Smooth muscle cell (in vitro differentiated cells): ENCODE measurements at regions not wholly inside any gene's neighbourhood (a gene's known extent, or its start where the extent isn't known, plus 50 kb on each side); places are given as distances from the start of the nearest gene placed in this dataset.

Experiments used
- DNase-seq: peaks from one replicate; lab custom pipeline; 2025; ENCODE audit not compliant: unreplicated experiment; lab: John Stamatoyannopoulos, UW
- H2AFZ ChIP-seq: fragments of 200-600 bp; sonication (generic); 2 replicates; pipeline ENCODE4 v1.6.0; 2016; ENCODE audit warnings: antibody characterized with exemption, low read depth, mild to moderate bottlenecking
- H3F3A ChIP-seq: fragments of 200-600 bp; sonication (generic); 2 replicates; pipeline ENCODE4 v1.6.0; 2017; ENCODE audit warnings: antibody characterized with exemption, low read depth
- H3K27ac ChIP-seq: fragments of 200-600 bp; sonication (generic); 2 replicates; pipeline ENCODE4 v1.5.1; 2016; ENCODE audit warnings: low read depth, mild to moderate bottlenecking
- H3K27me3 ChIP-seq: fragments of 200-600 bp; sonication (generic); 2 replicates; pipeline ENCODE4 v1.6.1; 2016; ENCODE audit warnings: low read depth, mild to moderate bottlenecking
- H3K36me3 ChIP-seq: fragments of 200-600 bp; sonication (generic); 2 replicates; pipeline ENCODE4 v1.5.1; 2016; ENCODE audit warnings: low read depth
- H3K4me1 ChIP-seq: fragments of 200-600 bp; sonication (generic); 2 replicates; pipeline ENCODE4 v1.5.1; 2016; ENCODE audit warnings: low read depth
- H3K4me2 ChIP-seq: fragments of 200-600 bp; sonication (generic); 2 replicates; pipeline ENCODE4 v1.6.0; 2016; ENCODE audit warnings: mild to moderate bottlenecking
- H3K4me3 ChIP-seq: fragments of 200-600 bp; sonication (generic); 2 replicates; pipeline ENCODE4 v1.5.1; 2016; ENCODE audit warnings: mild to moderate bottlenecking
- H3K79me2 ChIP-seq: fragments of 200-600 bp; sonication (generic); 2 replicates; pipeline ENCODE4 v1.6.0; 2016; ENCODE audit warnings: low read depth, mild to moderate bottlenecking
- H3K9ac ChIP-seq: fragments of 200-600 bp; sonication (generic); 2 replicates; pipeline ENCODE4 v1.6.0; 2016; ENCODE audit warnings: low read depth
- H3K9me3 ChIP-seq: fragments of 200-600 bp; sonication (generic); replicated peaks from 2 replicates; pipeline ENCODE4 v1.5.1; 2016; ENCODE audit warnings: low read depth
- H4K20me1 ChIP-seq: fragments of 200-600 bp; sonication (generic); 2 replicates; pipeline ENCODE4 v1.6.0; 2016; ENCODE audit warnings: low read depth
- CTCF ChIP-seq: fragments of 200-600 bp; sonication (generic); IDR thresholded peaks from 2 replicates; pipeline ENCODE4 v1.5.1; 2017; ENCODE audit warnings: borderline replicate concordance, mild to moderate bottlenecking, antibody characterized with exemption; ENCODE audit not compliant: insufficient read depth, poor library complexity, severe bottlenecking
- WGBS: methylation state at CpG from one replicate; pipeline ENCODE4 v1.1.7; 2016; ENCODE audit warnings: low lambda C conversion rate; 5-methylcytosine and 5-hydroxymethylcytosine counted together

- DNase-seq = no peak
- Histone ChIP-seq H3K27ac (no peak overlapping the region), H3F3A (no peaks in the 10 kb centered on the region), H3K9me3 (no peaks in the 10 kb centered on the region), H3K4me1 (no peaks in the 10 kb centered on the region), H3K4me2 (no peak overlapping the region), H4K20me1 (no peaks in the 10 kb centered on the region), H3K27me3 (no peaks in the 10 kb centered on the region), H3K36me3 (no peaks in the 10 kb centered on the region), H3K79me2 (no peaks in the 10 kb centered on the region), H3K9ac (no peak overlapping the region), H3K4me3 (no peak overlapping the region), H2AFZ (no peak overlapping the region)
- 95% methylated on average over 2 of the region's 2 CpGs for WGBS
- no peak for TF ChIP-seq CTCF
Measured at GRCh38 chr4:62328526-62328925, 1128.4 kb downstream of the ADGRL3 start.

GRCh38 chr4:62327612-62328297 lies 1127.6 kb downstream of the ADGRL3 start:
- 64% methylated on average over 1 of the region's 1 CpG for WGBS
- Histone ChIP-seq H3K27ac (no peak overlapping the region), H3K36me3 (no peaks in the 10 kb centered on the region), H3K9ac (no peak overlapping the region), H4K20me1 (no peaks in the 10 kb centered on the region), H2AFZ (no peak overlapping the region), H3K27me3 (no peaks in the 10 kb centered on the region), H3K9me3 (no peaks in the 10 kb centered on the region), H3K79me2 (no peaks in the 10 kb centered on the region), H3K4me2 (no peak overlapping the region), H3F3A (no peaks in the 10 kb centered on the region), H3K4me3 (no peak overlapping the region), H3K4me1 (peaks cover 2% of the 10 kb centered on the region)
- no peak for DNase-seq
- TF ChIP-seq CTCF = no peak

GRCh38 chr4:62324215-62324614 lies 1124.1 kb downstream of the ADGRL3 start:
- H3K79me2 ChIP-seq = no peaks in the 10 kb centered on the region
- H3K4me2 ChIP-seq = no peak overlapping the region
- H3K27me3 ChIP-seq = no peaks in the 10 kb centered on the region
- no peaks in the 10 kb centered on the region for H4K20me1 ChIP-seq
- H2AFZ ChIP-seq = no peak overlapping the region
- no peaks in the 10 kb centered on the region for H3F3A ChIP-seq
- H3K36me3 ChIP-seq = no peaks in the 10 kb centered on the region
- no peak overlapping the region for H3K27ac ChIP-seq
- no peaks in the 10 kb centered on the region for H3K9me3 ChIP-seq
- H3K4me1 ChIP-seq = peaks cover 12% of the 10 kb centered on the region
- no peak for DNase-seq
- no peak overlapping the region for H3K4me3 ChIP-seq
- no peak for TF ChIP-seq CTCF
- whole genome bisulfite sequencing = 97% methylated on average over 1 of the region's 1 CpG
- no peak overlapping the region for H3K9ac ChIP-seq

- H3K27me3 ChIP-seq = no peaks in the 10 kb centered on the region
- 89% methylated on average over 7 of the region's 7 CpGs for WGBS
- DNase-seq = no peak
Measured at GRCh38 chr4:62320612-62321011, 1120.5 kb downstream of the ADGRL3 start.

More at GRCh38 chr4:62320612-62321011, 1120.5 kb downstream of the ADGRL3 start:
- no peak for TF ChIP-seq CTCF
- no peak overlapping the region for H3K9ac ChIP-seq
- no peaks in the 10 kb centered on the region for H3F3A ChIP-seq
- H3K9me3 ChIP-seq = no peaks in the 10 kb centered on the region
- H3K4me2 ChIP-seq = no peak overlapping the region
- no peaks in the 10 kb centered on the region for H3K79me2 ChIP-seq
- no peak overlapping the region for H3K4me3 ChIP-seq
- no peak overlapping the region for H3K27ac ChIP-seq
- H2AFZ ChIP-seq = no peak overlapping the region
- H4K20me1 ChIP-seq = no peaks in the 10 kb centered on the region
- peaks cover 12% of the 10 kb centered on the region for H3K4me1 ChIP-seq
- no peaks in the 10 kb centered on the region for H3K36me3 ChIP-seq
